Activated CD4-positive, alpha-beta T cell treated with anti-CD3 and anti-CD28 coated beads for 36 hours (primary cell): ENCODE measurements at regions not wholly inside any gene's neighbourhood (a gene's known extent, or its start where the extent isn't known, plus 50 kb on each side); places are given as distances from the start of the nearest gene placed in this dataset.
"Not testable (repeated sequence)": the region's sequence is repeated elsewhere in the genome, so short reads cannot be mapped to it uniquely, and the experiment has no call there.

Experiments used
- ATAC-seq: fragments of 200-7000 bp; cut with Tn5 transposase; one replicate; pipeline ENCODE4 v1.10.0; 2021; ENCODE audit warnings: mild to moderate bottlenecking, moderate library complexity
- CTCF ChIA-PET: fragments of 350-600 bp; sonication (Branson Sonifier 250); formaldehyde crosslinking; loops from one replicate; lab custom pipeline; 2021; ENCODE audit warnings: antibody characterized with exemption; lab: Charles Lee
- POLR2A ChIA-PET: fragments of 350-600 bp; sonication (Branson Sonifier 250); formaldehyde crosslinking; loops from one replicate; lab custom pipeline; 2021; ENCODE audit warnings: antibody characterized with exemption, inconsistent platforms; lab: Charles Lee
- DNase-seq: peaks from one replicate; pipeline ENCODE4 v3.0.0-alpha.2; 2020
- H3K27ac Mint-ChIP-seq: one replicate; pipeline ENCODE4 v1.8.0; 2021; ENCODE audit warnings: mixed read lengths
- H3K27me3 Mint-ChIP-seq: one replicate; pipeline ENCODE4 v1.8.0; 2021; ENCODE audit warnings: mixed read lengths
- H3K36me3 Mint-ChIP-seq: one replicate; pipeline ENCODE4 v1.8.0; 2021; ENCODE audit warnings: low read depth, mixed read lengths
- H3K4me1 Mint-ChIP-seq: one replicate; pipeline ENCODE4 v1.8.0; 2021; ENCODE audit warnings: mixed read lengths
- H3K4me3 Mint-ChIP-seq: one replicate; pipeline ENCODE4 v1.8.0; 2021; ENCODE audit warnings: mild to moderate bottlenecking, moderate library complexity, mixed read lengths
- H3K9me3 Mint-ChIP-seq: one replicate; pipeline ENCODE4 v1.8.0; 2021; ENCODE audit warnings: low read depth, mixed read lengths
- intact Hi-C, 2 experiments: fragments of 100-400 bp; cut with DNase I in 1 of 2; cut with micrococcal nuclease in 1 of 2; formaldehyde crosslinking; loops; one replicate each; pipeline versions ENCODE4 v1.14.2 to v1.15.1; 2022 to 2024; cut with DNase I, micrococcal nuclease

GRCh38 chr5:87015901-87016300 lies 251.8 kb upstream of the RASA1 start:
- Mint-ChIP-seq H3K27ac (no peak overlapping the region), H3K9me3 (no peaks in the 10 kb centered on the region), H3K4me3 (no peak overlapping the region), H3K27me3 (no peaks in the 10 kb centered on the region), H3K4me1 (peaks cover 14% of the 10 kb centered on the region), H3K36me3 (no peaks in the 10 kb centered on the region)
- intact Hi-C loops, result no loop called here
- ATAC-seq, result no peak
- DNase-seq, result no peak
- ChIA-PET POLR2A (no interaction called here), CTCF (interaction anchor here (0.5 kb wide), 1 partner anchor 13 kb away, joined by 3 read pairs; no protein-coding TSS in a partner anchor)

- peak; percentile 91 for ATAC-seq
Observed at GRCh38 chr5:87020099-87020934, 247.4 kb upstream of the RASA1 start.

GRCh38 chr5:87022415-87022814 lies 245.3 kb upstream of the RASA1 start:
- ATAC-seq (no peak), DNase-seq (no peak)
- peaks cover 24% of the 10 kb centered on the region for H3K4me1 Mint-ChIP-seq
- no peak overlapping the region for H3K4me3 Mint-ChIP-seq
- no peak overlapping the region for H3K27ac Mint-ChIP-seq
- intact Hi-C loops, result loop anchor here in 1 of 2 experiments (5.0 kb wide), 1 partner anchor 100 kb away; no protein-coding TSS in a partner anchor
- H3K27me3 Mint-ChIP-seq, result no peaks in the 10 kb centered on the region
- H3K36me3 Mint-ChIP-seq, result no peaks in the 10 kb centered on the region
- ChIA-PET CTCF (no interaction called here), POLR2A (no interaction called here)
- H3K9me3 Mint-ChIP-seq, result no peaks in the 10 kb centered on the region

More at GRCh38 chr5:87020099-87020934, 247.4 kb upstream of the RASA1 start:
- POLR2A ChIA-PET, result interaction anchor here (0.8 kb wide), 1 partner anchor 16 kb away, joined by 3 read pairs; no protein-coding TSS in a partner anchor
- CTCF ChIA-PET, result interaction anchor here (1.2 kb wide), 1 partner anchor 380 kb away, joined by 4 read pairs; no protein-coding TSS in a partner anchor
- intact Hi-C loops, result loop anchor here in 1 of 2 experiments (5.0 kb wide), 1 partner anchor 102 kb away; no protein-coding TSS in a partner anchor
- Mint-ChIP-seq H3K27me3 (no peaks in the 10 kb centered on the region), H3K36me3 (no peaks in the 10 kb centered on the region), H3K27ac (peak overlapping the region; percentile 39), H3K4me1 (peaks cover 21% of the 10 kb centered on the region), H3K9me3 (no peaks in the 10 kb centered on the region), H3K4me3 (no peak overlapping the region)
- peak; percentile 56 for DNase-seq

GRCh38 chr5:87027570-87027969 lies 240.1 kb upstream of the RASA1 start:
- peak; percentile 49 for ATAC-seq
- intact Hi-C loops, result loop anchor here in 1 of 2 experiments (5.0 kb wide), 1 partner anchor 95 kb away; no protein-coding TSS in a partner anchor

GRCh38 chr5:87029951-87030350 lies 237.7 kb upstream of the RASA1 start:
- no peaks in the 10 kb centered on the region for H3K9me3 Mint-ChIP-seq
- H3K36me3 Mint-ChIP-seq, result no peaks in the 10 kb centered on the region
- H3K4me1 Mint-ChIP-seq, result peaks cover 25% of the 10 kb centered on the region
- DNase-seq, result no peak
- no peak overlapping the region for H3K27ac Mint-ChIP-seq
- POLR2A ChIA-PET, result no interaction called here
- CTCF ChIA-PET, result no interaction called here
- no peak for ATAC-seq
- intact Hi-C loops, result loop anchor here in 1 of 2 experiments (5.0 kb wide), 1 partner anchor 92 kb away; no protein-coding TSS in a partner anchor
- H3K4me3 Mint-ChIP-seq, result no peak overlapping the region
- H3K27me3 Mint-ChIP-seq, result no peaks in the 10 kb centered on the region

More at GRCh38 chr5:87027570-87027969, 240.1 kb upstream of the RASA1 start:
- Mint-ChIP-seq H3K9me3 (no peaks in the 10 kb centered on the region), H3K27me3 (no peaks in the 10 kb centered on the region), H3K27ac (no peak overlapping the region), H3K4me3 (no peak overlapping the region), H3K36me3 (no peaks in the 10 kb centered on the region), H3K4me1 (peaks cover 19% of the 10 kb centered on the region)
- CTCF ChIA-PET, result interaction anchor here (1.5 kb wide), 1 partner anchor 14 kb away, joined by 3 read pairs; no protein-coding TSS in a partner anchor
- POLR2A ChIA-PET, result no interaction called here
- no peak for DNase-seq

GRCh38 chr5:87030699-87031098 lies 237.0 kb upstream of the RASA1 start:
- DNase-seq (no peak), ATAC-seq (no peak)
- ChIA-PET POLR2A (no interaction called here), CTCF (interaction anchor here (0.8 to 1.1 kb wide), 3 partner anchors 14 to 594 kb away, joined by 3 read pairs; no protein-coding TSS in a partner anchor)
- Mint-ChIP-seq H3K27me3 (no peaks in the 10 kb centered on the region), H3K4me1 (peaks cover 30% of the 10 kb centered on the region), H3K4me3 (no peak overlapping the region), H3K9me3 (no peaks in the 10 kb centered on the region), H3K27ac (no peak overlapping the region), H3K36me3 (no peaks in the 10 kb centered on the region)
- intact Hi-C loops, result no loop called here

- no peak overlapping the region for H3K4me3 Mint-ChIP-seq
- ChIA-PET CTCF (interaction anchor here (1.1 to 1.3 kb wide), 4 partner anchors 10 to 24 kb away, joined by 3 to 4 read pairs (median 3); no protein-coding TSS in a partner anchor), POLR2A (no interaction called here)
- DNase-seq (no peak), ATAC-seq (no peak)
- H3K9me3 Mint-ChIP-seq, result peaks cover 6% of the 10 kb centered on the region
- no peaks in the 10 kb centered on the region for H3K36me3 Mint-ChIP-seq
- H3K27me3 Mint-ChIP-seq, result no peaks in the 10 kb centered on the region
- no peak overlapping the region for H3K27ac Mint-ChIP-seq
- peaks cover 15% of the 10 kb centered on the region for H3K4me1 Mint-ChIP-seq
- intact Hi-C loops, result no loop called here
Observed at GRCh38 chr5:87034557-87034956, 233.1 kb upstream of the RASA1 start.

GRCh38 chr5:87042554-87042953 lies 225.1 kb upstream of the RASA1 start:
- Mint-ChIP-seq H3K4me3 (no peak overlapping the region), H3K36me3 (no peaks in the 10 kb centered on the region), H3K27ac (no peak overlapping the region), H3K4me1 (peaks cover 4% of the 10 kb centered on the region), H3K27me3 (no peaks in the 10 kb centered on the region), H3K9me3 (peaks cover 14% of the 10 kb centered on the region)
- CTCF ChIA-PET, result interaction anchor here (0.6 kb wide), 1 partner anchor 23 kb away, joined by 3 read pairs; no protein-coding TSS in a partner anchor
- no peak for DNase-seq
- intact Hi-C loops, result no loop called here
- POLR2A ChIA-PET, result no interaction called here
- no peak for ATAC-seq

GRCh38 chr5:87048156-87048555 lies 219.5 kb upstream of the RASA1 start:
- H3K4me3 Mint-ChIP-seq, result no peak overlapping the region
- no peaks in the 10 kb centered on the region for H3K27me3 Mint-ChIP-seq
- H3K4me1 Mint-ChIP-seq, result no peaks in the 10 kb centered on the region
- DNase-seq (no peak), ATAC-seq (no peak)
- POLR2A ChIA-PET, result no interaction called here
- no peaks in the 10 kb centered on the region for H3K36me3 Mint-ChIP-seq
- peaks cover 12% of the 10 kb centered on the region for H3K9me3 Mint-ChIP-seq
- CTCF ChIA-PET, result no interaction called here
- H3K27ac Mint-ChIP-seq, result no peak overlapping the region
- intact Hi-C loops, result no loop called here

- intact Hi-C loops, ATAC-seq, H3K4me1 Mint-ChIP-seq, H3K4me3 Mint-ChIP-seq, H3K9me3 Mint-ChIP-seq, H3K27me3 Mint-ChIP-seq, POLR2A ChIA-PET, H3K27ac Mint-ChIP-seq, CTCF ChIA-PET, H3K36me3 Mint-ChIP-seq, DNase-seq: not testable (repeated sequence)
Observed at GRCh38 chr5:87049012-87049411, 218.7 kb upstream of the RASA1 start.

- POLR2A ChIA-PET, result no interaction called here
Observed at GRCh38 chr5:87051502-87052113, 216.1 kb upstream of the RASA1 start.

More at GRCh38 chr5:87051502-87052113, 216.1 kb upstream of the RASA1 start:
- Mint-ChIP-seq H3K4me3 (no peak overlapping the region), H3K9me3 (peaks cover 3% of the 10 kb centered on the region), H3K36me3 (no peaks in the 10 kb centered on the region), H3K27me3 (no peaks in the 10 kb centered on the region), H3K27ac (no peak overlapping the region), H3K4me1 (no peaks in the 10 kb centered on the region)
- DNase-seq (no peak), ATAC-seq (no peak)
- intact Hi-C loops, result no loop called here
- CTCF ChIA-PET, result no interaction called here
